ENCODE measurements at regions not wholly inside any gene's neighbourhood (a gene's known extent, or its start where the extent isn't known, plus 50 kb on each side); places are given as distances from the start of the nearest gene placed in this dataset.

GRCh38 chr4:148814030-148814429 is 371.8 kb upstream of the NR3C2 start:
- TF ChIP-seq, protein P1, sequence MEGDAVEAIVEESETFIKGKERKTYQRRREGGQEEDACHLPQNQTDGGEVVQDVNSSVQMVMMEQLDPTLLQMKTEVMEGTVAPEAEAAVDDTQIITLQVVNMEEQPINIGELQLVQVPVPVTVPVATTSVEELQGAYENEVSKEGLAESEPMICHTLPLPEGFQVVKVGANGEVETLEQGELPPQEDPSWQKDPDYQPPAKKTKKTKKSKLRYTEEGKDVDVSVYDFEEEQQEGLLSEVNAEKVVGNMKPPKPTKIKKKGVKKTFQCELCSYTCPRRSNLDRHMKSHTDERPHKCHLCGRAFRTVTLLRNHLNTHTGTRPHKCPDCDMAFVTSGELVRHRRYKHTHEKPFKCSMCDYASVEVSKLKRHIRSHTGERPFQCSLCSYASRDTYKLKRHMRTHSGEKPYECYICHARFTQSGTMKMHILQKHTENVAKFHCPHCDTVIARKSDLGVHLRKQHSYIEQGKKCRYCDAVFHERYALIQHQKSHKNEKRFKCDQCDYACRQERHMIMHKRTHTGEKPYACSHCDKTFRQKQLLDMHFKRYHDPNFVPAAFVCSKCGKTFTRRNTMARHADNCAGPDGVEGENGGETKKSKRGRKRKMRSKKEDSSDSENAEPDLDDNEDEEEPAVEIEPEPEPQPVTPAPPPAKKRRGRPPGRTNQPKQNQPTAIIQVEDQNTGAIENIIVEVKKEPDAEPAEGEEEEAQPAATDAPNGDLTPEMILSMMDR (IDR thresholded peaks at IDR 0.05; ENCODE audit: insufficient read depth, low read length, poor library complexity, severe bottlenecking), result no peak
- no peak for TF ChIP-seq EZH2phosphoT487 (conservative IDR thresholded peaks at IDR 0.05; ENCODE audit: low read length)
